HG02763 (cell line): ENCODE measurements at regions not wholly inside any gene's neighbourhood (a gene's known extent, or its start where the extent isn't known, plus 50 kb on each side); places are given as distances from the start of the nearest gene placed in this dataset.
A peak's percentile ranks its signal among the peaks of the same experiment; 100 is the strongest.
"Not testable (repeated sequence)": the region's sequence is repeated elsewhere in the genome, so short reads cannot be mapped to it uniquely, and the experiment has no call there.

Experiments used
- ATAC-seq: cut with Tn5 transposase; IDR thresholded peaks from one replicate; pipeline ENCODE4 v1.9.1; 2021; ENCODE audit warnings: mild to moderate bottlenecking, moderate library complexity; ENCODE audit not compliant: unreplicated experiment

DNA sequence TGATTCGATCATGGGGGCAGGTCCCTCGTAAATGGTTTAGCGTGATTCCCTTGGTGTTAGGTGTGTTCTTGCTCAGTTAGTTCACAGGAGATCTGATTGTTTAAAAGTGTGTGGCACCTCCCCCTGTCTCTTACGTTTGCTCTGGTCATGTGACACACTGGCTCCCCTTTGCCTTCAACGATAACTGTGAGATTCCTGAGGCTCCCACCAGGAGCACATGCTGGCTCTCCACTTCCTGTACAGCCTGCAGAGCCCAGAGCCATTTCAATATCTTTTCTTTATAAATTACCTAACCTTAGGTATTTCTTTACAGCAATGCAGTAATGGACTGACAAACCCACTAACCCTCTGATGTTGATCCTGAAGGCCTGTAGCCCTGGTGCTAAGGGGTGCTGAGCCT lies 141.9 kb downstream of the FCRL5 start:
- no peak for ATAC-seq

DNA sequence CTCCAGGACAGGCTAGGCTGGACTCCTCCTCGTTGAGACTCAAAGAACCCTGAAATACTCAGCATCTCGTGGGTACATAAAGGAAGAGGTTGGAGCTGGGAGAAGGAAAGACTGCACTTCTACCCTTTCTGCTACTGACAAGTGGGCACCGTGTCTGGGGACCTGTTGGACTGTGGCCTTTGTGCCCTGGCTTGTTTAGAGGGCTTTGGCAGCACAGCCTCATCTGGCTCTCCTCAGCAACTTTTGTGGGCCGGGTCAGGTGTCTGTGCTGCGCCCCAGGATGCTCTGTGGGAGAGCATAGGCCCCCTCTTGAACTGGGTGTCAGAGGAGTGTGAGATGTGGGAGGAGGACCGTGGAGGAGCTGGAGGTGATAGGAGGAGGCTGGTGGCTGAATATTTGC lies 142.4 kb downstream of the FCRL5 start:
- no peak for ATAC-seq

DNA sequence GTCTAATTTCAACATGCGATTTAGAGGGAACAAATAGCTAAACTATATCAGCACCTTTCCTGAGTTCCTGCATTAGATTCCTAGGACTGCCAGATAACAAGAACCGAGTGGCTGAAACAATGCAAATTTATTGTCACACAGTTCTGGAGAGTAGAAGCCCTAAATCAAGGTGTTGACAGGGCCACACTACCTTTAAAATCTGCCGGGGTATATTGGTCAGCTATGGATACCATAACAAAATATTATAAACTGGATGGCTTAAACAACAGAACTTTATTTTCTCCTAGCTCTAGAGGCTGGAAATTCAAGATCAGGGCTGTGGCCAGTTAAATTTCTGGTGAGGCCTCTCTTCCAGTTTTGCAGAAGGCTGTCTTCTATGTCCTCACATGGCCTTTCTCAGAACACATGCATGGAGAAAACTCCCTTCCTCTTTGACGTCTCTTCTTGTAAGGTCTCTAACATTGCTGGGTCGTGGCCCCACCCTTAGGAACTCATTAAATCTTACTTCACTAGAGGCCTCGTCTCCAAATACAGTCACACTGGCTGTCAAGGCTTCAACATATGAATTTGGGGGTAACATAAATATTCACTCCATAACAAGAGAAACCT lies 144.3 kb downstream of the FCRL5 start:
- ATAC-seq, result no peak

DNA sequence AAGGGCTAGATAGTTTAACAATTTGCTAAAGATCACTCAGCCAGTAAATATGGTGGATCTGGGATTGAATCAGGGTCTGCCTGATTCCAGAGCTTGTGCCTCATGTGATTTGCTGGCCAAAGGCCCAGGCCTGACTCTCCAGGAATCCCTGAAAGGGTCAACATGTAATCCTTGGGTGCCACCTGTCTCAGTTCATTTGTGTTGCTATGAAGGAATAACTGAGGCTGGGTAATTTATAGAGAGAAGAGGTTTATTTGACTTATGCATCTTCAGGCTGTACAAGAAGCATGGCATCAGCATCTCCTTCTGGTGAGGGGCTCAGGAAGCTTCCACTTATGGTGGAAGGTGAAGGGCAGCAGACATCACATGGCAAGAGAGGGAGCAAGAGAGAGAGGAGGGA lies 144.9 kb downstream of the FCRL5 start:
- ATAC-seq, result no peak

DNA sequence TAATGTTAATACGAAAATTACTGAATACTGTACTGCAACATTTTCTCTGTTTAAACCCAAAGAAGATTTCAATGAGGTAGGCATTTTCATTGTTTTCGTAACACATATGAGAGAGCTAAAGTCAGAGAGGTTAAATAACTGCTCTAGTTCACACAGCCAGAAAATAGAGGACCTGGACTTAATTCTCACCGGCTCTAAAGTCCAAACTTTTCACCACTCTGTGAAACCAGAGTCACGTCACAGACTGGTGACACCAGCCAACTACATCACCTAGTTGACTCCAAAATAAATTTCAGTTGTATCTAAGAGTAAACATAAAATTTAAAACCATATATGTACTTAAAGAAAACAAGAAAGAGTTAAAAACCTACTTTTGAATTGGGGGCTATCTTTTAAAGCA lies 146.7 kb downstream of the FCRL5 start:
- no peak for ATAC-seq

DNA sequence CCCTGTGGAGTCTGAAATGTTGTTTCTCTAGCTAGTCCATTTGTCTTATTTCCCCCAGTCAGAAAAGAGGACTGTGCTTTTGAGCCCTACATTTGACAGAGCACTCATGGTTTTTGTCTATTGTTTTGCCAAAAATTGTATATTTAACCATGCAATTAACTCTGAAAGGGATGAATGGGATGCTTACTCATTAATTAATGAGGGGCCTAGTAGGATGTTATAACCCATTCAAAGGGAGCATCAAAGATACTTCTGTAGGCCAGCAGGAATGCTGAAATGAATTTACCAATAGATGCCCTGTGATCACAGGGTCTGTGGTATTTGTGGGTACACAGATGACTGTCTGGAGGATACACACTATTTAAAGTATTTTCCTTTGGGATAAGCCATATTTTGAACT lies 147.7 kb downstream of the FCRL5 start:
- ATAC-seq, result no peak

DNA sequence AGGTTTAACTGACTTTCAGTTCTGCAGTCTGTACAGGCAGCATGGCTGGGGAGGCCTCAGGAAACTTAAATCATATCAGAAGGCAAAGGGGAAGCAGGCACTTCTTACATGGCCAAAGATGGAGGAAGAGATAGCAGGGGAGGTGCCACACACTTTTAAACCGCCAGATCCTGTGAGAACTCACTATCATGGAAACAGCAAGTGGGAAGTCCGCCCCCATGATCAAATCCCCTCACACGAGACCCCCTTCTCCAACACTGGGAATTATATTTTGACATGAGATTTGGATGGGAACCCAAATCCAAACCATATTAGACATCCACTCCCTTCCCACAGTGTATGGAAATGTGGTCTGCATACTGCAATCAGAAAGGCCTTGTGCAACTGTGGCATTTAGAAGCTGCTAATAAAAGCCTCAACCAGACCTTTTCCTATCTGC lies 148.2 kb downstream of the FCRL5 start:
- no peak for ATAC-seq

DNA sequence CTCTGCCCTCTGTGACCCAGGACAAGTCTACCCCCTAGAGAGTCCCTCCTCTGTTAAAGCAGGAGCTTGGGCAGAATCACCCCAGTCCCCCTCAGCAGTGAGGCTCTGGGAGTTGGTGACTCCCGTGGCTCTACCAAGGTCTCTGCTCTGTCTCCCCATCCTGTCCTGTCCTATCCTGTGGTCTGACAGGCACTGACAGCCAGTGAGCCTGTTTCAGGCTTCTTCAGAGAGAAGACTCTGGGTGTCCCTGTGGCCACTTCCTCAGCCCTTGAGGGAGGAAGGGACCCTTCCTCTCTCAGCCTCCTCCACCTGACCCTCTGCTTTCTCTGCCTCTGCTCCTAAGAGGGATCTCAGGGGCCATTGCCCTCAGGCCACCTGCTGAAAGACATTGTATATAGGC lies 148.7 kb downstream of the FCRL5 start:
- peak; percentile 6 for ATAC-seq

DNA sequence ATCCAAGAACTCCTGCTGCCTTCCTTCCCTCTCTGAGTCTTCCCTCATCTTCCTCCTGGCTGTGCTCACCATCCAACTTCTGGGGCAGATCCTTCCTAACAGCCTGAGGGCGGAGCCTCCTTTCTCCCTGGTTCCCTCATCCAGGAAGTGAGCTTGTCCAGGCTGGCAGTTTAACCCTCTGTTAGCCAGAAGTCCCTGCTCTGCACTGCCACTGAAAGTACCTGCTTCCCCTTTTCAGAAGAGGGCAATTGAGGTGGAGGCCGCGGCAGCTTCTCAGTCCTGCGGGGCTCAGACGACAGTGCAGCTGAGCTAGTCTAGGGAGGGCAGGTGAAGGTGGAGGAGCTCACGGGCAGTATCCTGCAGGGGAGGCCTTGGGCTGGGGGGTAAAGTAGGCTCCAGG lies 149.1 kb downstream of the FCRL5 start:
- peak; percentile 56 for ATAC-seq

DNA sequence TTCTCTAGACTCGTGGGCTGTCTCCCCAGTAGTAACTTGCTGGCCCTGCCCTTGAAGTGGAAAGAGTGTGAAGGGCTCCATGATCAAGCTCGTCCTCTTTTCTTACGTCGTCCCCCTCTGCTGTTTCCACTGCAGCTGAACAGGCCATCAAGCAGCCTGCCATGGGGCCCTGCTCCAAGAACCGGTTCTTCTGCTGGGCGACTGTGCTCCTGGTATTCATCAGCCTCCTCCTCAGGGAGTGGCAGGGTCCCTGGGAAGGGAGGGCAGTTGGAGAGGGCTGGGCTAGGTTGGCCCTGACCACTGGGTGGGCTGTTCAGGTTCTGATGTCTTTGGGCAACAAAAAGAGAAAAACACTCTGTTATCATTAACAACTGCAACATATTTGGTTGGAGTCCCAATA lies 151.5 kb downstream of the FCRL5 start:
- ATAC-seq, result no peak

DNA sequence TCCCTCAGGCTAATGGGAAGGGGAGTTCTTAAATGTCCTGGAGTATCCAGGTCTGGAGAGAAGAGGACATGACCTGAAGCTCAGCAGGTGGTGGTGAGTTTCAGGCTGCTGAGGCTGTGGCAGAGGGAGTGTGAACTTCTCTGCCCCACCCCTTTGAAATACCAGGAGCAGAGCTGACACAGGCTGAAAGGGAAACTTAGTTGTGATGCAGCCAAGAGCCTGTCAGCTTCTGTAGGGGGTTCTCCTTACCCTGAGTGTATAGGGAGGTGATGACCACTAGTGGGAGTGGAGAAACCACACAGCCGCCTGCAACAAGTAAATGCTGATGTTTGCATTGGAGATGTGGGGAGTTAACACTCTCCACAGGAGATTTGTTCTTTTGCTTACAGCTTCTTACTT lies 152.3 kb downstream of the FCRL5 start:
- no peak for ATAC-seq

DNA sequence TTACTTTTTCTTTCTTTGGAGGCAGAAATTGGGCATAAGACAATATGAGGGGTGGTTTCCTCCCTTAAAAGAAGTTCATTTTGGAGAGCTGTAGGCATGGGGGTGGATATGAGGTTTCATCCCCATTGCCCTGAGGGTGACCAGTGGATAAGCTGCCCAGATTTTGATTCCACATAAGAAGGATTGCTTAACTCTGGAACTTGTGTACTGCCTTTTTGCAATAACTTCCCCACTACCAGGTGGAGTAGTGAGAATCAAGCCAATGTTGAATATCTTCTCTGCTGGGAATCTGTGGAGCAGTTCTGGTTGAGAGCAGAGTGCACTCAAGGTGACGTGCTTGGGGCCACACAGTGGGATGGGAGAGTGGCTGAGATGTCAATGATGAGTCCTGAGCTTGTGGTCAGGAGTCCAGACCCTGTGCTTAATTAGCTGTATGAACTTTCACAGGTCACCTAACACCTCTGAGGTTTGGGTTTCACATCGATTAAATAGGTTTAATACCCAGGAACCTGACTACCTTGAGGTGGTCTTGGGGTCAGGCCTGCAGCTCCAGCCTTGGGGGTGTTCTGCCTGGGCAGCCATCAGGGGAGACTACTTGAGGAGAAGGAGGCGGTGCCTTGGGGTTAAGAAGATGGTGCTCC lies 152.9 kb downstream of the FCRL5 start:
- no peak for ATAC-seq

DNA sequence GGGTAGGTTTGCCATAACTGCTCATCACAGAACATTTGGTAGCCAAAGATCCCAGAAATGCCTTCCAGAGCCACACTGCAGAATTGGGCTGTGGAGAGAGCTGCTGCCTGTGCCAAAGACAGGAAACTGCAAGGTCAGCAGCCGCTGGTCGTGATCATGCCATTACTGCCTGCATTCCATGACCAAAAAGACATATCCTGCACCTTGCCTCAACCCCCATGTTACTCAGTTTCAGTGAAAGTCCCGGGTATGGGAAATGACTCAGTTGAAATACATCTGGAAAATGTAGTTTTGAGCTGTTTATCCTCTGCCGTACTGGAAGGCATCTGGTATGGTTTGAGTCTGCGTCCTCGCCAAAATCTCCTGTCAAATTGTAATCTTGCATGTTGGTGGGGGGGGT lies 161.7 kb downstream of the FCRL5 start:
- ATAC-seq, result no peak

DNA sequence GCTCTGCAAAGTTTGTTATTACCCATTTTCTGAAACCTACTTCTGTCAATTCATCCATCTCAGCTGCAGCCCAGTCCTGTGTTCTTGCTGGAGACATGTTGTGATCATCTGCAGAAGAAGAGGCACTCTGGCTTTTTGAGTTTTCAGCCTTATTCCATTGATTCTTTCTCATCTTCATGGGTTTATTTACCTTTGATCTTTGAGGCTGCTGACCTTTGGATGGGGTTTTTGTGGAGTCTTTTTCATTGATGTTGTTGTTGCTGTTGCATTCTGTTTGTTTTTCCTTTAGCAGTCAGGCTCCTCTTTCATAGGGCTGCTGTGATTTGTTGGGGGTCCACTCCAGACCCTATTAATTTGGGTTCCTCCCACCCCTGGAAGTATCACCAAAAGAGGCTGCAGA lies 164.3 kb downstream of the FCRL5 start:
- ATAC-seq, result no peak

DNA sequence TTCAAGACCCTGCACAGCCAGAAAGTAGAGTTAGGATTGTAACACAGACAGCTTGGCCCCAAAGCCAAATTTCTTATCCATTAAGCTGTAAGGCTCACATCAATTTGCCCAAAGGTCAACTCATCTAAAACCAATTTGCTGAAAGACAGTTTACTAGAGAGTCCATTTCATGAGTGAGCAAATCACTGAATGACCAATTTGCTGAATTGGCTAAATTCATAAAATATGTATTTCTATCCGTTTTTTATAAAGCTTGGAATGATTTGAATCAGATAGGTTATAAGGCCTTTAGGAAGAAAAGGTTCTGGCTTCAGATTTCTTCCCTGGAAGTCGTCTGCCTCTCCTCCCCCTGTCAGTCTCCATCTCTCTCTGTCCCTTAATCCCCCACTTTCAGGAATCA lies 168.1 kb downstream of the FCRL5 start:
- ATAC-seq, result no peak

DNA sequence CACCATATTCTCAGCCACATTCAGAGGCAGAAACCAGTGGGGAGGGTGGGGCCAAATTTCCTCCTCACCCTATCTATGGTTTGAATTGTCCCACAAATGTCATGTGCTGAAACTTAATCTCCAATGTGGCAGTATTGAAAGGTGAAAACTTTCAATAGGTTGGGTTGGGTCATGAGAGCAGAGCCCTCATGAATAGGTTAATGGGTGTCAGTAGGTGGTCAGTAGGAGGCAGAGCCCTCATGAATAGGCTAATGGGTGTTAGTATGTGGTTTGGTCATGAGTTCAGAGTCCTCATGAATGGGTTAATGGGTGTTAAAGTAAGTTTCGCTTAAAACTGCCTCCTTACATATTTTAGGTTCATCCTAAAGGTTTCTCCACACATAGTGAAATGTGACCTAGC lies 170.0 kb downstream of the FCRL5 start:
- no peak for ATAC-seq

DNA sequence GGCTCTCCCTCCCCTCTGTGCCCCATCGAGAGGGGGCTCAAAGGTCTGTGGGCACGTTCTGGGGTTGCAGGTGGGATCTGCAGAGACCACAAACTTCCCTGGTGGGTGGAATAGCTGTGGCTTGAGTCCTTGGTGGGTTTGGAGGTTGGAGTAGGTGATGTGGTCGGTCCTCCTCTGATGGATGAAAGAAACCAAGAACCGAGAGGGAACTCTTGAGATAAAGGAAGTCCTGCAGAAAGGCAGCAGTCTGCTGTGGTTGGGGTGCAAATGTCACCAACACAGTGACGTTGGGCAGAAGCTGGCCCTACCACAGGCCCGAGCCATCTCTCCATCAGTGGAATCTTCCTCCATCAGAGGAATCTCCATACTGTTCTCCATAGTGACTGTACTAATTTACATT lies 171.8 kb downstream of the FCRL5 start:
- no peak for ATAC-seq

DNA sequence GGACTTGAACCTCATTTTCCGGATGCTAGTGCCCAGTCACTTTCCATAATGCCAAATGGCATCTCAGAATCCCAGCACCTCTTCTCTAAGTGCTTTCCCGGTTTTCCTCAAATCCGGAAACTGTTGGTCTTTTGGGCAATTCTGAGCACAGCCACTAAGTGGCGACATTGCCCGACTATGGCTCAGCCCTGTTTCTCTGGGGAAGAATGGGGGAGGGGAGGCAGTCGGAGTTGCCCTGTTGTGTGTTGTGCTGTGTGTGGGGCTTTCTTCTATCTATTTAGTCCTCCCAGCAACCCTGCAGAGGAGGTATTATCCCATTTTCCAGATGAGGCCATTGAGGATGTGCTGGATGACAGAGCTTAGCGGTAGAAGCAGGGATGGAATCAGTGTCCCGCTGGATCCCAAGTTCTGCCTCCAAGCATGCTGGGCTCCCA lies 175.0 kb downstream of the FCRL5 start:
- ATAC-seq, result not testable (repeated sequence)

DNA sequence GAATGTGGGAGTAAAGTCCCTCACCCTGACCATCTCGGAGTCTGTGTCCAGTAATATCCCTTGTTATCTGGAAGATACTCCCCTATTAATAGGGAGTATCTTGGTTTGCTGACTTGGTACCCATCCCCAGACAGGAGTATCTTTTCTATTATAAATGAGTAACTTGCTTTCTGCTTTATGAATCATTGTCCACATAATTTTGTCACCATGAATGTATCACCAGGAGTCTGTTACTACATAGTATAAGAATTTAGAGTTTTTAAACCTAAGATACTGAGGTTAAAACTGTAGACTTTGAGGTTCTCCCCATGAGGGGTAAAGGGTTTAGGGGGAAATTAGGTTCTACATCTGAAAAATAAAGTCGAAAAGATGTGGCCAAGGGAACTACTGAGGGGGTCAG lies 175.6 kb downstream of the FCRL5 start:
- ATAC-seq, result no peak

DNA sequence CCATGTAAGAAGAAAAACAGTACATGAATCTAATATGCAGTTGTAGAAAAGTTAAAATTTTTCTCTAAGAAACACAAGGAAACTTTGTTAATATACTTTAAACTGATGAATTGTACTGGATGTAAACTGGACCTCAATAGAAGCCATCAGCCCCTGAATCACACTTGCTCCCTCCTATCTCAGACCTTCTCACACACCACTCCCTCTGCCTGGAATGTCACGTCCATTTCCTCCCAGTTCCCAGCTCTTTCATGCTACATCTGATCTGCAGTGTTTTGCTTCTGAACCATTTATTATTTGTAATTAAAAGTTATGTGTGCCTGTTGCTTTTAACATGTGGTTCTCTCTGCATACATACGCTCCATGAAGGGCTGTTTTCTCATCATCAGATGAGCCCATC lies 180.0 kb downstream of the FCRL5 start:
- ATAC-seq, result not testable (repeated sequence)

DNA sequence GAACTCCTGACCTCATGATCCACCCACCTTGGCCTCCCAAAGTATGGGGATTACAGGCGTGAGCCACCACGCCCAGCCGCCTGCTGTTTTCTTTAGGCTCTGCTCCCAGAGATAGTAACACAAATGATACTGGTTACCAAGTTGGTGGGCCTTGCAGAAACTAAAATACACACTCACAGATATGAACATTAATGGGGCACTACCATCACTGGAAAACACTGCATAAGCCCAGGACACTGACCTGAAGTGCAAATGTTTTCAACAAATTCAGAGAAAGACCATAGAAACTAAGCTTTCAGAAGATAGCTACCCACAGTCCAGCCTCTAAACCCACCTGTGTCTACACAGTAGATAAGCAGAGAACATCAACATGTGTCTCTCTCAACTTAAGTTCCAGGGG lies 180.5 kb downstream of the FCRL5 start:
- ATAC-seq, result no peak

DNA sequence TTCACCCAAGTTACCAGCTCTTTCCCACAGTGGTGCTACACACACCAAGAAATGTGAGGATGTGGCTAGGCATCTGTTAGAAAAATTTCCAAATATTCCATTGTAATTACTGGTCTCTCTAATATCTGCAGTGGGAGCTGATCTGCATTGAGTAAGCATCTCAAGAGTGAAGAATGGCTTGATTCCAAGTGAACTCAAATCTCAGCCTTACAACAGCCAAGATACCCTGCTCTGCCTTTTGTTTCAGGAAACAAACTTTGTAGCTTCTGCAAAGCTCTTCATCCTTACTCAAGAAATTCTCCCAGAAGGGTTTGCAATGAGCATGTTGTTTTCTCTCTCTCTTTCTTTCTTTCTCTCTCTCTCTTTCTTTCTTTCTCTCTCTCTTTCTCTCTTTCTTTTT lies 181.1 kb downstream of the FCRL5 start:
- ATAC-seq, result no peak

DNA sequence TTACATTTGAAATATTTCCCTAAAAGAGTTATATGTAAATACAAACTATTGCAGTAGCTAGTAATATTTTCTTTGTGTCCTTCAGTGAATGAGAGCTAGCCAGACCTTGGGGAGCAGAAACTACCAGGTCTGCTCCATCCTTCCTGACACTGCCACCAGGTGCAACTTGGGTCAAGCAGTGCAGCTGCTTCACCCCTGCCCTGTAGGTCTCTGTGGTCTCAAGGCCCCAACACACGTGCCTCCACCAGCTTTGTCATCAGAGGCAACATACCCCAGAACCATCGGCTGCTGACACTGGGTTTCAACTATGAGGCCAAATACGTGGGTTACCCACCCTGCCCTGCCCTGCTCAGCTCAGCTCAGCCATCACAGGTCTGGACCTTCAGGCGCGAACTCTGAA lies 181.6 kb downstream of the FCRL5 start:
- no peak for ATAC-seq
